NCI-H128 (cell line): ENCODE measurements at regions not wholly inside any gene's neighbourhood (a gene's known extent, or its start where the extent isn't known, plus 50 kb on each side); places are given as distances from the start of the nearest gene placed in this dataset.

Experiments used
- DNase-seq: peaks from one replicate; lab custom pipeline; 2025; ENCODE audit not compliant: unreplicated experiment; lab: John Stamatoyannopoulos, UW

DNA sequence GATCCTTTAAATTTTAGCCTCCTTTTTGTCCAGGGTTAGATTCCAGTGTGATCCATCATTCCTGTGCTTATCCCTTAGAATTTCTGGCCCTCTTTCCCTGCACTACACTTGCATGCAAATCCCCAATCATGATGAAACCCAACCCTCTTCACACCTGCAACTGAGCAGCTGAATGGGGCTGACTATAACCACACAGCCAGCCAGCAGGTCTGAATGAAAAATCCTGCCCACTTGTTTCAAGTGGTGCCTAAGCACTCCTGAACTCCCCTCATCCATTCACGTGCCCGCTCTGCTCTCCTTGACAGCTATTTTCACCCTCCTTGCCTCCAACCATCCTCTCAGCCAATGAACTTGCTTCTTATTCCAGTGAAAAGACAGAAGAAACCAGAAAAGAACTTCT, 80.5 kb upstream of the AFF3 start:
- peak; percentile 30 for DNase-seq

DNA sequence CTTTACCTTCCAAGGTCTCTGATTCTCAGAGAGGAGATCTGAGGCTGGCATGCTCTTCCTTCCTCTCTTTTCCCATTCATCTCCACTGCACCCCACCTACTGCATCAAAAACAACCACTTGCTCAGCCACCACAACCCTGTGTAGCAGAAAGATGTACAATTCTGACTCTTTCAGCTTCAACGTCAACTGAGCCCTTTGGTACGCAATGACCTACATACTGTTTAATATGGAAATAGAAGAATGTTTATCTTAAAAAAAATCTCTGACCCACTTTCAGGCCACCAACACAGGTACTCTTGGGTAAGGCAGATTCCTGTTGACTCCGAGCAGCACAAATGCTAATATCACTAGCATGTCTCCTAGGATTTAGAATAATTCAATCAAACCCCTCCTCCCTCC, 76.2 kb upstream of the AFF3 start:
- no peak for DNase-seq

DNA sequence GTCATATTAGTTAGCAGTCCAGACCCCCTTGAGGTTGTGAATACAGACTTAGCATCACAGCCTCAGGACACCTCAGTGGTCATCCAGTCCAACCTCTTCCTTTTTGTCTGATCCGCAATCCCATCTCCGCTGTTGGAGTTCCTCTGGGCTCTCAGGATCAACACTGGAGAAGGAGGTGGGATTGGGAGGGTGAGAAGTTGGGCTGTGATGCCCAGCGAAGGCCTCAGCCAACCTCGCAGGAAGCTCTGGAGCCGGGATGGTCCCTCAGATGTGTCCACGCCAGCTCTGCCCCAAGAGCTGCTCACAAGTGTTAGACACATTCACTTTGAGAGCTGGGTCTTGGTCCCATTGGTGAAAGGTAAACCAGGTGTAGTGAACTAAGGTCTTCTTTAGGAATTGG, 74.9 kb upstream of the AFF3 start:
- no peak for DNase-seq

DNA sequence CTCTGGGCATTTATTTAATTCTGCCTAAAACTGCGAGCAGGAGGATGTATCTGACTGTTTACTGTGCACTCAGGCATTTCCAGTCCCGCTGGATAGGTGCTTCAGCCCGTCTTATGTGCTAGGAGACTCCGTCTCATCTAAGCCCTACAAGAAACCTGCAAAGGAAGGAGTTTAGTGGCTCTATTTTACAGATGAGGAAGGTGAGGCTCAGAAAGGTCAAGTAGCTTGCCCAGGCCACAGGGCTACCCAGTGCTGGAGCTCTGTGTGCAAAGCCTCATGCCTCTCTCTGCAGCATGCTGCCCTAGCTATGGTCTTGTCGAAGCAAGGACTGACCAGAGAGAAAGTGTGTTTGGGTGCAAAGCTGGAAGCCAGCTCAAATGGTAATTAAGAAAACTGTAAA, 73.6 kb upstream of the AFF3 start:
- no peak for DNase-seq

DNA sequence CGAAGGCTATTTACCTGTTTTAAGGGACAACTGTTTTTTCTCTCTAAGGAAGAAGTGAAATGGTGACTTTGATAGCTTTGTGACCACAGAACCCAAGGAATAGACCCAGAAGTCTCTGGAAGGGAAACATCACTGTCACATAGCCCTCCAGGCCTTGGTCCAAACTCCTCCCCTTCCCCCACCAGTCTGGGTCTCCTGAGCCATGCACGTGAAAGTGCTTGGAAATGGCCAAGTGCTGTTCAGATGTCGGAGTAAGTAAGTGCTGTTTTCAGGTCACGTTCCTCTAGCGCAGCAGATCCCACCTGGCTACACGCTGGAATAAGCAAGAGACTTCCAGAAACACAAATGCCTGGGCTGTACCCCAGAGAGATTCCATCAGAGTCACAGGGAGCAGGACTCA, 73.0 kb upstream of the AFF3 start:
- no peak for DNase-seq

DNA sequence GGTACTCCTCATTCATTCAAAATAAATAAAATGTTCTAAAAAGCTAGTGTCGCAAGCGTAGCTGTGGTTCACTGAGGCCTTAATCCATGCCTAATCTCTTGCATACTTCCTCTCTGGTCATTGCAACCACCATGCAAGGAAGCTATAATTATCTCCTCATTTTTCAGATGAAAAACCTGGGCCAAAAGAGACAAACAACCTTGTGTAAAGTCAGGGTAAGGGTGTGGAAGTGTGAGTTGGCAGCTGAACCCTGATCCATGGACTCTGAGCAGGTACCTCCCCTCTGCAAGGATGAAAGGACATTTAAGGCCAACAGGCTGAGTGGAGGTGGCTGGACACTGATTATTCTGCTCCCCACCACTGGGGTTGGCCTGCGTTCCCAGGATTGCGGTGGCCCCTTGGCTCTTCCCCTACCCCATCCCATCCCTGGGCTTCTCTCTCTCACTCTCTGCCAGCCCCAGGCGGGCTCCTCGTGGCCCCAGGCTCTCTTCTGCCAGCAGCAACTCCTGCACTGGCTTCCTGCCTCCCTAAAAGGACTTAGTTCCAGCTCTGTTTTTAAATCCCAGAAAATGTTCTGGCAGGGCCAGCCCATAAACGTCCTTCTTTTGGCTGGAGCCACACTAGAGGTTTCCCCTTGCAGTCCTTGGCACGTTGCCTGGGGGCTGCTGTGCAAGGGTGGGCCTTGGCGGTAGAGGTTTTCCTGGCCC, 72.0 kb upstream of the AFF3 start:
- DNase-seq, result no peak

DNA sequence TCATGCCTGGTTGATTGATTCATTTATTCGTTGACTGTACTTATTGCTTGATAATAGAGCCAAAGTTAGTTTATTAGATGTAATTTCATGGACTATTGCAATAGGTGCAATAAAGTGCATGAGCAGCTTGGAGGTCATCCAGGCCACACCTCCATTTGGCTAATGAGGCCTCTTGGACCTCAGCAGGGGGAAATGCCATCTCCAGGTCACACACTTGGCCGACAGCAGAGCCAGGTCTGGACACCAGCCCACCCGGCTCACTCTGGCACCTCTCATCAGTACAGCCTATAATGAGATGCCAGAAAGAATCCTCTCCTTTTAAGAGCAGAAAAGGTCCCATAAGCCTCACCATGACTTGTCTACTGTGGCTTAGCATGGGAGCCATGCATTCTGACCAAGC, 71.2 kb upstream of the AFF3 start:
- DNase-seq, result no peak

DNA sequence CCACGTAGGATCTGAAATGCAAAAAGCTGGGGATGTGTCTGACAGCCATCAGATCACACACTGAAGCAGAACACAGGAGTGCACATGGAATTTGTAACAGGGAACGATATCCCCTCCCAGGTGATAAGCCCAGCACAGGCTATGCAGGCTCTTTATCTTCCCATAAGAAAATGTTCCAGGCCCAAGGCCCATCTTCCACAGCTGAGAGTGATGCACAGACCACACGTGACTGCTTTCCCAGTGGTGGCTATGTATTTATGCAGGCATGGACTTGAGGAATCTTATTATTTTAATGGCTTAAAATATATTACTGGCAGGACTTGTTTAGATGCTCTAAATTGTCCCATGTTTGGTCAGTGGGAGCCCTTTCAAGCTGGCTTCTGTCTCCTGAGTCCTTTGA, 70.5 kb upstream of the AFF3 start:
- DNase-seq, result no peak

DNA sequence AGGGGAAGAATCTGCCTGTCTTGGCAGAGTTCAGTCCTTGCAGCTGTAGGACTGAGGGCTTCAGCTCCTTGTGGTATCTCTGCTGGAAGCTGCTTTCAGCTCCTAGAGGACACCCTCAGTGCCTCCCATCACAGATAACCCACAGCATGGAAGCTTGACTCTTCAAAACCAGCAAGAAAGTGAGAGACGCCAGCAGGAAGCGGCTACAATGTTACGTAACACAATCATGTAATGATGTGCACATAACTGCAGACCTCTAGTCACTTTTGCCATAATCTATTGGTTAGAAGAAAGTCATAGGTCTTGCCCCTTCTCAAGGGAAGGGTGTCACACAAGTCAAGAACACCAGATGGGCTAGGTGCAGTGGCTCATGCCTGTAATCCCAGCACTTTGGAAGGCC, 69.1 kb upstream of the AFF3 start:
- no peak for DNase-seq

DNA sequence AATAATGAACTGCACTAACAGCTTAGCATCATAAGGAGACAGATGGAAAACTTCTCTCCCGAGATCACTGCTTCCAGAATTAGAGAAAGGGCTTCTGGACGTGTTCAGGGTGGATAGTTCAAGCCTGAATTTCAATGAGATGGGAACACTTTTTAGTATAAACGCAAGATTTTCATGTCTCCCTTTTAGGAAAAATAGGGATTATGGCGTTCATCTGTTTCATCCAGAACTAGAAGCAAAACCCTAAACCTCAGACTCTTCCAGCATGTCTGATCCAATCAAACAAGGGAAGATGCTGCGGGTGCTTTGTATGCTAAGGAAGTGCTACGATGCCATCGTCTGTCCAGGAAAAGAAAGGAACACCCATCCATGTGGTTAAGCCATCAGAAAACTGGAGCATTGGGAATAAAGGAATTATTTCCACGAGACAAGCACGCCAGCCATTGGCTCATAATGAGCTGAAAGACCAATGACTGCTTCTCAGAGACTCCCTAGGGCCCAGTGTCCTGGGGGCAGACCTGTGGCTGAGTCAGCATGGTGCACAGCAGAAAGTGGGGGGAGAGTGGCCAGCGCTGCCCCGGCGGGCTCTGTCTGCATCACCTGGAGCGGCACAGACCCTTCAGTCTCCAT, 65.9 kb upstream of the AFF3 start:
- no peak for DNase-seq

DNA sequence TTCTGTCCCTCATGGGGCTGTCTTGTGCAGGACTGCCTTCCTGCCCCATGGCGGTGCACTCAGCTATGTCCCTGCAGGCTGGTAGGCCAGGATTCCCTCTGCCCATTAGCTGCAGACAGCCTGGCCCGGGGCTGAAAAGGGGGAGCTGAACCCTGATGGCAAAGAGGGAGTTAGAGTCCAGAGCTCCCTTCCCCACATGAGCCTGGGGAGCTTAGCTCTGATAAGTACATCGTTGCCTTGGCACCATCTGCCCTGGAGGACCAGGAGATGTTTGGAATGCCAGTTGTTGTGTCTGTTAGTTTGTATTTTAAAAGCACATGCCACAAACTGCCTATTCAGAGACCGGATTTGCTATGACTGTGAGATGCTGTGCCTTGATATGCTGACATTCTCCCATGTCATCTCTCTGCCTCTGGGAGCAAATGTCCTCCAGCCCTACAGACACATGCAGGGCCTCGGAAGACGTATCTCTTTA, 65.1 kb upstream of the AFF3 start:
- no peak for DNase-seq

DNA sequence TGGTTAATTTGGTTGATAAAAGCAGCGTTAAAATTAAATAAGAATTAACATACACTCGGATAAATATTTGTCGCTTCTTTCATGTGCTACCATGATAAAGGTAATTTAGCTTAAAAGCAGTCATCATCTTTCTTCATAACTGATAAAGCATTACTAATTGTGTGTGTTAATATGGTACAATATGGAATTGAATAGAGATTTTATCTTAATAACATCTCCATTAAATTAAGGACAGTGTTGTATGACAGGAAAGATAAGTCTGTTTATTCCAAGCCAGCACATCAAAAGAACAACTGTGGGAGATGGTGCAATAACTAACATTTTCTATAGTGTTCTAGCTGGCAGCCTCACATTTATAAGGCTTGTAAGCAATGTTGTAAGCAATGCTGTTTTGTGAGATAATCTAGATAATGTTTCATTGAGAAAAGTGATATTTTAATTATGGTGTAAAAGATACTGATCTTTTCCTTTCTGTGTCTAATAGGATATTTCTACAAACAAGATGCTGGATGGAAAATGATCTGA, 64.4 kb upstream of the AFF3 start:
- no peak for DNase-seq

DNA sequence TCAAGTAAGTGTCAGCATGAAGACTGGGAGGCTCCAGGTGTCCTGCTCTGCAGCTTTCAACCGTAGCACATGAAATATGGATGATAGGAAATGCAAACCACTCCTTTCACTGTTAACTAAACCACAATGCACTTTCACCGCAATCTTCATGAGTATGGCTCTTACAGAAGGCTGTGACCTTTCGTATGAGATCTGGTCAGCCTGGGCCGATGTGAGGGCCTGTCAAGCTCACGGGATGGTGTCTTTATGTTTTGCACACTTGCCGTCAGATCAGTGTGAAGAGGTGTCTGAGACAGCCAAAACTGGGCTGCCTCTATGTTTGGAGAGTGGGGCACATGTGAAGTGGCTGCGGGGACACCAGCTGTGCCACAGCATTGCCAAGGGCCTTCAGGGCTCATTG, 62.8 kb upstream of the AFF3 start:
- no peak for DNase-seq

DNA sequence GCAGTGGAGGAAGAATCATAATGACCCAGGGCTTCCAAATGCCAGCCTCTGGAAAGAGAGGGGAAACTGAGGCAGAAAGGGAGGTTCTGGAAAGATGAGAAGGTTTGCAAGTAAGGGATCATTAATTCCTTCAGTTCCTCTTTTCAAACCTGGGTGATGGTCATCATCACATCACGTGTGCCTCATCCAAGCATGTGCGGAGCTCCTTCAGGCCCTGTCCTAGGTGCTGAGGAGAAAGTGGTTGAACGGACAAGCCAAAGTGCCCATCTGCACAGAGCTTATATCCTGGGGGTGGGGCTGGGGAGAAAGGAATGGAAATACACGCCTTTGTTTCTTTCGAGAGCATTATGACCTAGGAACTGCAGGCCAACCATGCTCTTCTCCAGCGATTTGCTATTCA, 60.2 kb upstream of the AFF3 start:
- DNase-seq, result no peak

DNA sequence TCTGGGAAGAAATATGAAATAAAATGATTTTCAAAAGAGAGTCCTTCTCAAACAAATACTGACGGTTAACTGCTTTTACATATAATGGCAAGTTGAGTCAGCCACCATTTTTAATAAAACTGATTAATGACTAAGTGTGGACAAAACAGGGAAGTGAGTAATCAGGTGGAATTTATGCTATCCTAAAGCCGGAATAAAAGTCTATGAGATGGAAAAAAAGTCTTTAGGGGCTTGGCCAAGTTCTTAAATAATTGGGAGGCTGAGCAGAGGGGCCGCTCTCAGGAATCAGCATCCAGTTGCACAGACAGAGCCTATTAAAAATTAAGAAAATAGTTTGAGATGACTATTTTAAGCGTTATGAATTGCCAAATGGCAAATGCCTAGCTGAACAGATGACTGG, 58.6 kb upstream of the AFF3 start:
- no peak for DNase-seq

DNA sequence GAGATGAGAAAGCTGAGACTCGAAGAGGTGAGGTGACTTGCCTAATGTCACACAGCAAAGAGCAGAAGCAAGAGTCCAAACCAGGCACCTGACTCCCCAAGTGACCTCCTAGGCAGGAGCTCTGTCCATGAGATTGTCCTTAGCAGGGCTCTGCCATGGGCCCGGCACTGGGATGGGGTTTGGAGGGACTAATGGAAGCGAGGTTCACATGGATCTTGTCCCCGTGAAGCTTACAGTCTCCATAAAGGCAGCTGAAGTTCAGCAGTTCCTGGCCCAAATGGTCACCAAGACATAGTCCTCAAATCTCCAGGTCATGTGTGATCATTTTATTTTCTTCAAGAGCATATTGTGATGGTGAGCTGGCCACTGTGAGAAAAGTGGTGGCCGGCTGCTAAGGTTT, 57.0 kb upstream of the AFF3 start:
- DNase-seq, result no peak

DNA sequence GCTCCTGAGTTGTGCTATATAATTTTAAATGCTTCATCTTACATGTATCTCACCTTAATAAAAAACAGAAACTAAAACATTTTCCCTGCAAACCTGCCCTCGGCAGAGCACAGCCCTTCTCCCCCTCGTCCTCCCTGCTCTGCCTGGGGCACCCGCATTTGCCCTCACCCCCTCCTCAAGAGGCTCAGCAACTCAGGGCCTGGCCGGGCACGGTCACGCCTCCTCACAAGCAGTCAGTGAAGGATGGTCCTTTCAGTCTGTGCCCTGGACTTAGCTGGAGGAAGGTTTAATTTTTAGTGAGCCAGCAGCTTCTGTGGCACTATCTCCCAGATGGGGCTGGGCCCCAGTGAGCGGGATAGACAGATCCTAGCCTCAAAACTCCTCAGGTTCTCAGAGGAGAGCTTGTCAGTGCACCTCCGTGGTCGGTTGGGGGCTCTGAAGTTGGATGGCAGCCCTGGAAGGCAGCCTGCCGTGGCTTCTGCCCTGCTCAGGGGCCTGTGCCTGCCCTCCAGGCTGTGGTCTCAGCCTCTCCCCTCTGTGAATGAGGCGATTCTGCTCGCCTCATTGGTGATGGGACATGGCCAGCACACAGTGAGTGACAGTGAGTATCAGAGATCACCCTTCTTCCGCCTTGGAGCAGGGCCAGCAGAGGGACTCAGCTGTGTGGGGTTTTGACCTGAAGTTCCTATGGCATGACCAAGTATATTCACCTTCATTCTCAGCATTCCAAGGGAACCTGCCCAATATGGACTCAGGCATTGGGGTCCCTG, 56.3 kb upstream of the AFF3 start:
- DNase-seq, result no peak

DNA sequence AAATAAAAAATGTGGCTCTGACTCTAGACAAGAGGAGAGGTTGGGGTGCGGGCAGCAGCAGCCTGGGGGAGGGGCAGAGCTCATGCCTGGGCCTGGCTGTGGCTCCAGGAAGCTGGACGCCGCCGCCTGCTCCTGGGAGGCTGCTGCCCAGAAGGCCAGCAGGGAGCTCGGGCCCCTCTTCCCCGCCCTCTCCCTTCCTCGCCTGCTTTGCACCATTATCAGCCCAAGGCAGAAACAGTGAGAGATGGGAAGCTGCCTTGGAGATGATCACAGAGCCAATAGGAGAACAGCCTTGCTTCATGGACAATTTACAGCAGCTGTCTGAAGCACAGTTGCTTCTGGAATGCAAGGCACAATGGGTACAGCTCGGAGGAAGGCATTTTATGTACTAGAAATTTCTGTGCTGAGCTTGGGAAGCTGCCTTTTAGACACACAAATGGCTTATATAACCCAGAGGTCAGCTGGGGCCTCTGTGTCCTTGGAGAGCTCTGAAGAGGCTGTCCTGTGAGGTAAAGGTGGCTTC, 55.3 kb upstream of the AFF3 start:
- no peak for DNase-seq

DNA sequence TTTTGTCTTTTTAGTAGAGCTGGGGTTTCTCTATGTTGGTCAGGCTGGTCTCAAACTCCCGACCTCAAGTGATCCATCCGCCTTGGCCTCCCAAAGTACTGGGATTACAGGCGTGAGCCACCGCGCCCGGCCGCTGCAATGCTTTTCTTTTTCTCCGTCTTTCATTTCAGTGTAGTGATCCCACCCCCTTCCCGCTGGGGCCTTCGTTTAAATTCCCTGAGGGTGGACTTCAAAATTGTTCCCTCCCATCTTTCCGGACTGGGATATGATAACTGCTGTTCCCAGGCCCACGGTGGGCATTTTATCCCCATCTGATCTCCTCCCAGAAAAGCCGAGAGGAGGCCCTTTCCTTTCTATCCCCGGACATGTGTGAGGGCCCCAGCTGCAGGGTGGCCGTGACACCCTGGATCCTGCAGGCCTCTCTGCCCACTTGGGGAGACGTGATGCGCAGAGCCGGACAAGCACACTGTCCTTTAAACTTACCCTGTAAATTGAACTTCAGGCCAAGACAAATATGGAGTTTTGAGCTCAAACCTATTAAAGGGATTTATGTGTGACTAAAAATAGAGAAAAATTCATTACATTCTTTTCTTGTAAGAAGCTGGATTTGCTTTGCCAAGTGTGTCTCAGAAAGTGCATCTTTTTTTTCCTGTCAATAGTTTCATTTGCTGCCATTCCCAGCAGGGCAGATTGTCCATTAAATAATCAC, 54.5 kb upstream of the AFF3 start:
- no peak for DNase-seq

DNA sequence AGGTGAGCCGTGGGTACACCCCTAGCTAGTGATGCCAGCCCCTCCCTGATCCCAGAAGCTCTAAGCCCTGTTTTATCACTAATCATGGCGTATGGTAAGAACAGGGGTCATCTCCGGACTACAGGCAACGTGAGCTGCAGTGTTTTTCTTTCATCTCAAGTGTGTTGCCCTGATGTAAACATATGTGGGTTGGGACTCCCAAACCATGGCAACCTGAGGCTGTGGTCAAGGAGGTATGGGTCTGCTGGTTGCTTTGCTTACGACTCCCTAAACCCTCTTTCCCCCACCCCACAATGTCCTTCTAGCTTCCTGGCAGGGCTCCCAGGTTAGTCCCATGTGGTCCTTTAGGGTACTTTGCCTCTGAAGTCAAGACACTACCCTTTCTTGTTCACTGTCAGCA, 53.6 kb upstream of the AFF3 start:
- DNase-seq, result no peak

DNA sequence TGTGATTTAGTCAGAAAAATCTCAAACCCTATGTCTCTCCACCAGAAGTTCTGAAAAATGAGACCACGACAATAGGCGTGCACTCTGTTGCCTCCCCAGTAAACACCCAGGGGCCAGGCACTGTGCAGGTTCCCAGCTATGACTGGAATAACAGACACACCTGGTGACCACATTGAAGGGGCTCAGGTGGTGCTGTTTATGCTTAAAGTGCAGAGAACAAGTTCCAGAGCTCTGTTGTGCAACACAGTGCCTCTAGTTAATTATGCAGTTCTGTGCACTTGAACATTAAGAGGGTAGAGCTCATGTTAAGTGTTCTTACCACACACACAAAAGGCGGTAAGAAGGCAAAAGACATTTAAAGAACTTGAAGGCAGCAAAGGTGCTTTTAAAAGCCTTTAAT, 52.6 kb upstream of the AFF3 start:
- DNase-seq, result peak; percentile 21
